Endothelial cell (in vitro differentiated cells): ENCODE measurements at regions not wholly inside any gene's neighbourhood (a gene's known extent, or its start where the extent isn't known, plus 50 kb on each side); places are given as distances from the start of the nearest gene placed in this dataset.

ENCODE experiments used
- DNase-seq: peaks from one replicate; pipeline ENCODE4 v3.0.0; 2021; ENCODE audit warnings: low spot score
- H3K27ac Mint-ChIP-seq: one replicate; pipeline ENCODE4 v1.8.0; 2021; ENCODE audit warnings: mixed read lengths, inconsistent platforms; ENCODE audit not compliant: unreplicated experiment
- H3K27me3 Mint-ChIP-seq: one replicate; pipeline ENCODE4 v1.8.0; 2021; ENCODE audit warnings: mild to moderate bottlenecking, moderate library complexity, mixed read lengths, inconsistent platforms; ENCODE audit not compliant: unreplicated experiment
- H3K36me3 Mint-ChIP-seq: one replicate; pipeline ENCODE4 v1.8.0; 2021; ENCODE audit warnings: mild to moderate bottlenecking, low read depth, mixed read lengths, inconsistent platforms; ENCODE audit not compliant: unreplicated experiment
- H3K4me1 Mint-ChIP-seq: one replicate; pipeline ENCODE4 v1.8.0; 2021; ENCODE audit warnings: mild to moderate bottlenecking, mixed read lengths, inconsistent platforms; ENCODE audit not compliant: unreplicated experiment
- H3K4me3 Mint-ChIP-seq: one replicate; pipeline ENCODE4 v1.8.0; 2021; ENCODE audit warnings: mild to moderate bottlenecking, mixed read lengths, inconsistent platforms; ENCODE audit not compliant: unreplicated experiment
- H3K9me3 Mint-ChIP-seq: one replicate; pipeline ENCODE4 v1.8.0; 2021; ENCODE audit warnings: mixed read lengths, inconsistent platforms; ENCODE audit not compliant: unreplicated experiment
- TF ChIP-seq, protein P1 (sequence below): fragments of 200-600 bp; sonication (generic); IDR thresholded peaks from one replicate; pipeline ENCODE4 v1.5.0; 2021; ENCODE audit warnings: antibody characterized with exemption; ENCODE audit not compliant: unreplicated experiment

DNA sequence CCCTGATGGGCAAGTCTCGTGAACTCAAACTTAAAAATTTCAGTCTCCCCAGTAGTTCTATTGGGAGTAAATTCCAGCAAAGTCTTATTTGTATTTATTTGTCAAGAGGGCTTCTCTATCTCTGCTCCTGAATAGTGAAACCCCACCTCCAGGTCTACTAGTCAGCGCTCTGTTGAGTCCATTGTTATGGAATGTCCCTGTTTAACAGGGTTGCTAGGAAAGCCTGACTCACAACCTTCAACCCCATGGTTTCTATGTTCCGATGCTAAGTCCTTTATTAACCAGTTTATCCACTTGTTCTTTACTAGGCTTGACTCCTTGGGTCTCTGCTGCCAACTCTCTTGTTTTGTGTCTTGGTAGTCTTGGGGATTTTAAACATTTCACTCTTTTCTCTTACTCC, 250.7 kb upstream of the MYOCD start:
- Mint-ChIP-seq H3K27ac (no peak overlapping the region), H3K36me3 (no peaks in the 10 kb centered on the region), H3K4me1 (peaks cover 5% of the 10 kb centered on the region), H3K27me3 (no peaks in the 10 kb centered on the region), H3K9me3 (no peaks in the 10 kb centered on the region), H3K4me3 (no peak overlapping the region)
- TF ChIP-seq, protein P1, sequence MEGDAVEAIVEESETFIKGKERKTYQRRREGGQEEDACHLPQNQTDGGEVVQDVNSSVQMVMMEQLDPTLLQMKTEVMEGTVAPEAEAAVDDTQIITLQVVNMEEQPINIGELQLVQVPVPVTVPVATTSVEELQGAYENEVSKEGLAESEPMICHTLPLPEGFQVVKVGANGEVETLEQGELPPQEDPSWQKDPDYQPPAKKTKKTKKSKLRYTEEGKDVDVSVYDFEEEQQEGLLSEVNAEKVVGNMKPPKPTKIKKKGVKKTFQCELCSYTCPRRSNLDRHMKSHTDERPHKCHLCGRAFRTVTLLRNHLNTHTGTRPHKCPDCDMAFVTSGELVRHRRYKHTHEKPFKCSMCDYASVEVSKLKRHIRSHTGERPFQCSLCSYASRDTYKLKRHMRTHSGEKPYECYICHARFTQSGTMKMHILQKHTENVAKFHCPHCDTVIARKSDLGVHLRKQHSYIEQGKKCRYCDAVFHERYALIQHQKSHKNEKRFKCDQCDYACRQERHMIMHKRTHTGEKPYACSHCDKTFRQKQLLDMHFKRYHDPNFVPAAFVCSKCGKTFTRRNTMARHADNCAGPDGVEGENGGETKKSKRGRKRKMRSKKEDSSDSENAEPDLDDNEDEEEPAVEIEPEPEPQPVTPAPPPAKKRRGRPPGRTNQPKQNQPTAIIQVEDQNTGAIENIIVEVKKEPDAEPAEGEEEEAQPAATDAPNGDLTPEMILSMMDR, result no peak
- no peak for DNase-seq

- Mint-ChIP-seq H3K27me3 (no peaks in the 10 kb centered on the region), H3K9me3 (no peaks in the 10 kb centered on the region), H3K4me3 (no peak overlapping the region), H3K27ac (no peak overlapping the region), H3K36me3 (no peaks in the 10 kb centered on the region), H3K4me1 (peaks cover 19% of the 10 kb centered on the region)
- TF ChIP-seq, protein P1, result no peak
- no peak for DNase-seq
Measured at GRCh38 chr17:12421077-12421476, 244.6 kb upstream of the MYOCD start.

GRCh38 chr17:12421646-12422306, 243.9 kb upstream of the MYOCD start:
- H3K36me3 Mint-ChIP-seq, result no peaks in the 10 kb centered on the region
- no peaks in the 10 kb centered on the region for H3K9me3 Mint-ChIP-seq
- H3K27me3 Mint-ChIP-seq, result no peaks in the 10 kb centered on the region
- no peak for DNase-seq
- H3K27ac Mint-ChIP-seq, result no peak overlapping the region
- TF ChIP-seq, protein P1, result no peak
- H3K4me3 Mint-ChIP-seq, result no peak overlapping the region
- H3K4me1 Mint-ChIP-seq, result peaks cover 19% of the 10 kb centered on the region

- no peak overlapping the region for H3K27ac Mint-ChIP-seq
- TF ChIP-seq, protein P1, result no peak
- H3K4me1 Mint-ChIP-seq, result peaks cover 19% of the 10 kb centered on the region
- H3K9me3 Mint-ChIP-seq, result no peaks in the 10 kb centered on the region
- no peaks in the 10 kb centered on the region for H3K36me3 Mint-ChIP-seq
- no peak for DNase-seq
- no peak overlapping the region for H3K4me3 Mint-ChIP-seq
- H3K27me3 Mint-ChIP-seq, result no peaks in the 10 kb centered on the region
Measured at GRCh38 chr17:12422651-12423050, 243.0 kb upstream of the MYOCD start.

DNA sequence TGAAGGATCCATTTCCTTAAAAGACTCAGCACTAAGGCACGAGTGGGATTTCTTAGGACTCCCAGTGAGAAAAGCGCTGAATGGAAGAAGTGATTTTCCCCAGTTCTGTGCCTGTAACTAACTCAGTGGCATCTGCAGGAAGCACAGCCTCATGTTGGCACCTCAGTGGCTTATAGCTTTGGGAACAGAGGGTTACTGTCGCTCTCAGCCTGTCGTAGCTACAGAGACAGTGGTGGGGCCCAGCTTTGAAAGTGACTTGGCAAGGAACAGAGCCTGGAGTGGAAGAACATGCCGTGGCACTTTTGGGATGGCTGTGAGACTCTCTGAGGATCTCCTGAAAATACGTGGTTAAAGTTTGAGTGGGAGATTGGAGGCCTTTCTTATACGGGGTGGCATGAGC, 242.4 kb upstream of the MYOCD start:
- DNase-seq, result no peak
- H3K4me3 Mint-ChIP-seq, result no peak overlapping the region
- H3K36me3 Mint-ChIP-seq, result no peaks in the 10 kb centered on the region
- no peaks in the 10 kb centered on the region for H3K27me3 Mint-ChIP-seq
- H3K9me3 Mint-ChIP-seq, result no peaks in the 10 kb centered on the region
- H3K27ac Mint-ChIP-seq, result no peak overlapping the region
- TF ChIP-seq, protein P1, result no peak
- peaks cover 19% of the 10 kb centered on the region for H3K4me1 Mint-ChIP-seq
